ENCODE measurements at regions not wholly inside any gene's neighbourhood (a gene's known extent, or its start where the extent isn't known, plus 50 kb on each side); places are given as distances from the start of the nearest gene placed in this dataset.

DNA sequence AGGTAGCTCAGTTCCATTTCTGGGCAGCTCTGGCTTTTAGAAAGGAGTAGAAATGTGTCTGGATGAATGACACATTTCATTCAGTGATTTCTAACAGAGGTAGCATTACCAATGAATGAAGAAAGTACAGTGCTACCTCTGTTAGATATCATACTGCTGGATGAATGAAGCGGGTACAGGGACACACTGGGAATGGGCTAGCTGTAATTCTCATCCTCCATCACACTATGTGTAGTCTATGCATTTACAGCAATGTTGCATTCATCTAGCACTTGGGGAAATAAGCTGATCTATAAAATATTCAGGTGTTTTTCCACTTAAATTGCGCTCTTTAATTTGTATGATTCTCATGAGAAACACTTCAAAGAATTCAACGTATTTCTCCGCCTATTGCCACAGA lies 158.3 kb upstream of the IRX5 start:
- Histone ChIP-seq H3K36me3 (ENCODE audit: insufficient read depth) (no peaks in the 10 kb centered on the region), H3K79me2 (replicated peaks; ENCODE audit: insufficient read depth) (no peaks in the 10 kb centered on the region), H4K20me1 (replicated peaks; ENCODE audit: insufficient read depth) (no peaks in the 10 kb centered on the region), H3K9me2 (ENCODE audit: insufficient read depth) (peaks cover 11% of the 10 kb centered on the region), H3K4me2 (no peak overlapping the region), H3K27me3 (ENCODE audit: insufficient read depth) (no peaks in the 10 kb centered on the region), H3F3A (replicated peaks; ENCODE audit: low read depth) (no peaks in the 10 kb centered on the region), H3K4me3 (no peak overlapping the region), H3K27ac (ENCODE audit: low read depth) (no peak overlapping the region), H3K4me1 (ENCODE audit: insufficient read depth) (no peaks in the 10 kb centered on the region), H2AFZ (no peak overlapping the region)
- ATAC-seq (no peak), DNase-seq (ENCODE audit: low spot score) (no peak)
- Mint-ChIP-seq H3K27ac (no peak overlapping the region), H3K4me1 (no peaks in the 10 kb centered on the region), H3K9me3 (no peaks in the 10 kb centered on the region), H3K4me3 (no peak overlapping the region), H3K36me3 (ENCODE audit: low read depth) (no peaks in the 10 kb centered on the region), H3K27me3 (ENCODE audit: insufficient read depth, low read depth, poor library complexity) (peaks cover 1% of the 10 kb centered on the region)
- no peak for TF ChIP-seq EZH2 (IDR thresholded peaks at IDR 0.05; ENCODE audit: low read depth, unreplicated experiment)

DNA sequence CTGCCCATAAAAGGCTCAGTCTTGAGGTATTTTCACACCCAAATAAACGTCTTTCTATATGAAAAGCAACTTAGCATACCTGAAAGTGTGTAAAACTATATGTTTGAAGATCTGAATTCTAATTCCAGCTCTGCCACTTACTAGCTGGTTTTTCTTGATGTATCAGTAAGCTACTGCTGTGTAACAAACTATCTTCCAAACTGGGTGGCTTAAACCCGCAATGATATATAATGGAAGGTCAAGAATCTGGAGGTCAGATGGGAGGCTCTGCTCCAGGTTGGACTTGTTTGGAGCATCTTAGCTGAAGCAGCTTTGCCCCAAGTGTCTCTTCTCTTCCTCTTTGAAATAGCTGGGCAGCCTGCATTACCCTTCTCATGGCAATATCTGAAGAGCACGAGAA lies 164.3 kb upstream of the IRX5 start:
- H3K4me3 Mint-ChIP-seq: no peak overlapping the region
- peaks cover 6% of the 10 kb centered on the region; the same call in 2 of the 3 replicates for H3K9me3 Mint-ChIP-seq
- no peaks in the 10 kb centered on the region for H3K4me1 ChIP-seq (ENCODE audit: insufficient read depth)
- H3K4me3 ChIP-seq: no peak overlapping the region
- peaks cover 4% of the 10 kb centered on the region; the same call in 1 of the 3 replicates for H3K36me3 Mint-ChIP-seq (ENCODE audit: low read depth)
- H3K36me3 ChIP-seq (ENCODE audit: insufficient read depth): no peaks in the 10 kb centered on the region
- no peak overlapping the region for H3K4me2 ChIP-seq
- no peaks in the 10 kb centered on the region for H3K4me1 Mint-ChIP-seq
- no peaks in the 10 kb centered on the region for H3K27me3 ChIP-seq (ENCODE audit: insufficient read depth)
- no peak overlapping the region for H2AFZ ChIP-seq
- no peaks in the 10 kb centered on the region for H3K27me3 Mint-ChIP-seq (ENCODE audit: insufficient read depth, low read depth, poor library complexity)
- H3F3A ChIP-seq (replicated peaks; ENCODE audit: low read depth): no peaks in the 10 kb centered on the region
- H3K9me2 ChIP-seq (ENCODE audit: insufficient read depth): no peaks in the 10 kb centered on the region; the same call in 1 of the 2 replicates
- no peaks in the 10 kb centered on the region for H4K20me1 ChIP-seq (replicated peaks; ENCODE audit: insufficient read depth)
- ATAC-seq (no peak), DNase-seq (ENCODE audit: low spot score) (no peak)
- H3K27ac Mint-ChIP-seq: no peak overlapping the region
- no peaks in the 10 kb centered on the region for H3K79me2 ChIP-seq (replicated peaks; ENCODE audit: insufficient read depth)
- no peak overlapping the region for H3K27ac ChIP-seq (ENCODE audit: low read depth)
- TF ChIP-seq POLR2AphosphoS5 (IDR thresholded peaks at IDR 0.05; ENCODE audit: low read depth): no peak
- TF ChIP-seq REST (IDR thresholded peaks at IDR 0.05; ENCODE audit: unreplicated experiment): no peak
- no peak for TF ChIP-seq STAT1 (IDR thresholded peaks at IDR 0.05; ENCODE audit: unreplicated experiment)
- TF ChIP-seq EZH2 (IDR thresholded peaks at IDR 0.05; ENCODE audit: low read depth, unreplicated experiment): no peak
- TF ChIP-seq, protein P1, sequence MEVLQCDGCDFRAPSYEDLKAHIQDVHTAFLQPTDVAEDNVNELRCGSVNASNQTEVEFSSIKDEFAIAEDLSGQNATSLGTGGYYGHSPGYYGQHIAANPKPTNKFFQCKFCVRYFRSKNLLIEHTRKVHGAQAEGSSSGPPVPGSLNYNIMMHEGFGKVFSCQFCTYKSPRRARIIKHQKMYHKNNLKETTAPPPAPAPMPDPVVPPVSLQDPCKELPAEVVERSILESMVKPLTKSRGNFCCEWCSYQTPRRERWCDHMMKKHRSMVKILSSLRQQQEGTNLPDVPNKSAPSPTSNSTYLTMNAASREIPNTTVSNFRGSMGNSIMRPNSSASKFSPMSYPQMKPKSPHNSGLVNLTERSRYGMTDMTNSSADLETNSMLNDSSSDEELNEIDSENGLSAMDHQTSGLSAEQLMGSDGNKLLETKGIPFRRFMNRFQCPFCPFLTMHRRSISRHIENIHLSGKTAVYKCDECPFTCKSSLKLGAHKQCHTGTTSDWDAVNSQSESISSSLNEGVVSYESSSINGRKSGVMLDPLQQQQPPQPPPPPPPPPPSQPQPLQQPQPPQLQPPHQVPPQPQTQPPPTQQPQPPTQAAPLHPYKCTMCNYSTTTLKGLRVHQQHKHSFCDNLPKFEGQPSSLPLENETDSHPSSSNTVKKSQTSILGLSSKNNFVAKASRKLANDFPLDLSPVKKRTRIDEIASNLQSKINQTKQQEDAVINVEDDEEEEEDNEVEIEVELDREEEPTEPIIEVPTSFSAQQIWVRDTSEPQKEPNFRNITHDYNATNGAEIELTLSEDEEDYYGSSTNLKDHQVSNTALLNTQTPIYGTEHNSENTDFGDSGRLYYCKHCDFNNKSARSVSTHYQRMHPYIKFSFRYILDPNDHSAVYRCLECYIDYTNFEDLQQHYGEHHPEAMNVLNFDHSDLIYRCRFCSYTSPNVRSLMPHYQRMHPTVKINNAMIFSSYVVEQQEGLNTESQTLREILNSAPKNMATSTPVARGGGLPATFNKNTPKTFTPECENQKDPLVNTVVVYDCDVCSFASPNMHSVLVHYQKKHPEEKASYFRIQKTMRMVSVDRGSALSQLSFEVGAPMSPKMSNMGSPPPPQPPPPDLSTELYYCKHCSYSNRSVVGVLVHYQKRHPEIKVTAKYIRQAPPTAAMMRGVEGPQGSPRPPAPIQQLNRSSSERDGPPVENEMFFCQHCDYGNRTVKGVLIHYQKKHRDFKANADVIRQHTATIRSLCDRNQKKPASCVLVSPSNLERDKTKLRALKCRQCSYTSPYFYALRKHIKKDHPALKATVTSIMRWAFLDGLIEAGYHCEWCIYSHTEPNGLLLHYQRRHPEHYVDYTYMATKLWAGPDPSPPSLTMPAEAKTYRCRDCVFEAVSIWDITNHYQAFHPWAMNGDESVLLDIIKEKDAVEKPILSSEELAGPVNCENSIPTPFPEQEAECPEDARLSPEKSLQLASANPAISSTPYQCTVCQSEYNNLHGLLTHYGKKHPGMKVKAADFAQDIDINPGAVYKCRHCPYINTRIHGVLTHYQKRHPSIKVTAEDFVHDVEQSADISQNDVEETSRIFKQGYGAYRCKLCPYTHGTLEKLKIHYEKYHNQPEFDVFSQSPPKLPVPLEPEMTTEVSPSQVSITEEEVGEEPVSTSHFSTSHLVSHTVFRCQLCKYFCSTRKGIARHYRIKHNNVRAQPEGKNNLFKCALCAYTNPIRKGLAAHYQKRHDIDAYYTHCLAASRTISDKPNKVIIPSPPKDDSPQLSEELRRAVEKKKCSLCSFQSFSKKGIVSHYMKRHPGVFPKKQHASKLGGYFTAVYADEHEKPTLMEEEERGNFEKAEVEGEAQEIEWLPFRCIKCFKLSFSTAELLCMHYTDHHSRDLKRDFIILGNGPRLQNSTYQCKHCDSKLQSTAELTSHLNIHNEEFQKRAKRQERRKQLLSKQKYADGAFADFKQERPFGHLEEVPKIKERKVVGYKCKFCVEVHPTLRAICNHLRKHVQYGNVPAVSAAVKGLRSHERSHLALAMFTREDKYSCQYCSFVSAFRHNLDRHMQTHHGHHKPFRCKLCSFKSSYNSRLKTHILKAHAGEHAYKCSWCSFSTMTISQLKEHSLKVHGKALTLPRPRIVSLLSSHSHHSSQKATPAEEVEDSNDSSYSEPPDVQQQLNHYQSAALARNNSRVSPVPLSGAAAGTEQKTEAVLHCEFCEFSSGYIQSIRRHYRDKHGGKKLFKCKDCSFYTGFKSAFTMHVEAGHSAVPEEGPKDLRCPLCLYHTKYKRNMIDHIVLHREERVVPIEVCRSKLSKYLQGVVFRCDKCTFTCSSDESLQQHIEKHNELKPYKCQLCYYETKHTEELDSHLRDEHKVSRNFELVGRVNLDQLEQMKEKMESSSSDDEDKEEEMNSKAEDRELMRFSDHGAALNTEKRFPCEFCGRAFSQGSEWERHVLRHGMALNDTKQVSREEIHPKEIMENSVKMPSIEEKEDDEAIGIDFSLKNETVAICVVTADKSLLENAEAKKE (CRISPR knock-in tag; IDR thresholded peaks at IDR 0.05): no peak
- no peak for TF ChIP-seq CTCF (conservative IDR thresholded peaks at IDR 0.05; ENCODE audit: low read depth in 2 of 2)
- TF ChIP-seq NANOG (IDR thresholded peaks at IDR 0.05; ENCODE audit: borderline replicate concordance): no peak
- TF ChIP-seq ZNF331 (CRISPR knock-in tag; IDR thresholded peaks at IDR 0.05; ENCODE audit: low read depth): no peak
- no peak for TF ChIP-seq ETS1 (IDR thresholded peaks at IDR 0.05)
- no peak for TF ChIP-seq EZH2phosphoT487 (IDR thresholded peaks at IDR 0.05; ENCODE audit: unreplicated experiment)
